ENCODE measurements at regions not wholly inside any gene's neighbourhood (a gene's known extent, or its start where the extent isn't known, plus 50 kb on each side); places are given as distances from the start of the nearest gene placed in this dataset.

DNA sequence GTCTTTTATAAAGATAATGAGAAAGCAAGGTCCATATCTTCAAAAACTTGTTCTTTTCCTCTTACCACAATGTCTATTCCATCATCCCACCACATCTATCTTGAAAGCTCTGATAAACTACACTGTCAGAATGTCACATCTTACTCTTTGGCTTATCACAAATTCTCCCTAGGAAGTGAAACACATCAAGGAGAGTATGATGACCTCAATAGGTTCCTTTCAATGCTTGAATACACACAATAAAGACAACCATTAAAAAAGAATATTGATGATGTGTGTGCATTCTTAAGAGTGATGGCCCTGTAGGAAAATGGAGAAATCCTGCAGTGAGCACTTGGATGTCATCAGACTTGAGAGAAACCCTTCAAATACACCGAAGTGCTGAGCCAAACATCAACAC is 918.1 kb upstream of the SORCS1 start:
- H3K4me3 ChIP-seq, result no peak overlapping the region
- H3K27ac ChIP-seq, result no peak overlapping the region
- no peaks in the 10 kb centered on the region for H3K9me3 ChIP-seq (ENCODE audit: low read depth)
- no peak for DNase-seq (ENCODE audit: low read depth in 1 of 2, low spot score in 1 of 2)
- no peaks in the 10 kb centered on the region for H3K36me3 ChIP-seq
- TF ChIP-seq CTCF (IDR thresholded peaks at IDR 0.05; ENCODE audit: low read depth, low read length), result no peak
- H3K4me1 ChIP-seq (ENCODE audit: low read depth), result no peaks in the 10 kb centered on the region
- no peaks in the 10 kb centered on the region for H3K27me3 ChIP-seq

- Histone ChIP-seq H3K27ac (no peak overlapping the region), H3K27me3 (no peaks in the 10 kb centered on the region), H3K36me3 (no peaks in the 10 kb centered on the region), H3K9me3 (ENCODE audit: low read depth) (no peaks in the 10 kb centered on the region), H3K4me3 (no peak overlapping the region), H3K4me1 (ENCODE audit: low read depth) (no peaks in the 10 kb centered on the region)
- no peak for TF ChIP-seq CTCF (IDR thresholded peaks at IDR 0.05; ENCODE audit: low read depth, low read length)
- no peak for DNase-seq (ENCODE audit: low read depth in 1 of 2, low spot score in 1 of 2)
Observed at GRCh38 chr10:108078263-108078662, 913.8 kb upstream of the SORCS1 start.

- TF ChIP-seq CTCF (IDR thresholded peaks at IDR 0.05; ENCODE audit: low read depth, low read length), result no peak
- H3K27ac ChIP-seq, result no peak overlapping the region
- H3K4me3 ChIP-seq, result no peak overlapping the region
- H3K36me3 ChIP-seq, result no peaks in the 10 kb centered on the region
- H3K27me3 ChIP-seq, result no peaks in the 10 kb centered on the region
- no peaks in the 10 kb centered on the region for H3K9me3 ChIP-seq (ENCODE audit: low read depth)
- no peaks in the 10 kb centered on the region for H3K4me1 ChIP-seq (ENCODE audit: low read depth)
- no peak for DNase-seq (ENCODE audit: low read depth in 1 of 2, low spot score in 1 of 2)
Observed at GRCh38 chr10:108072466-108072865, 908.0 kb upstream of the SORCS1 start.

DNA sequence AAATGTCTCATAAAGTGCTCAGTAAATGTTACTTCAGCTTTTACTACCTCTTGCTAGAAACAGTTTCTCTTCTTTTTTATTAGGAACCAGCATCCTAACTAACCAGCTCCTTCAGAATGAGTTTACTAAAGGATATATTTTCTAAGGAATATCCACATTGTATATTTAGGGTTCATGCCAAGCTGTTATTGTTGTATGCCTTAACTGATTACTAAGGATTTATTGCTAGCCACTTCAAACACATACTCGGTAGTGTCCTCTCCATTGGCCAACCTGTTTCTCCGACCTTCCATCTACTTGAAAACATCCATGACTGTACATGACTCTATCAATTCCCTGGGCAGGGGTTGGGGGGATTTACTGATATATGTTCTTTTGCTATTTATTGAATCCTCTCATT is 906.3 kb upstream of the SORCS1 start:
- Histone ChIP-seq H3K27ac (no peak overlapping the region), H3K36me3 (no peaks in the 10 kb centered on the region), H3K4me1 (ENCODE audit: low read depth) (no peaks in the 10 kb centered on the region), H3K4me3 (no peak overlapping the region), H3K9me3 (ENCODE audit: low read depth) (no peaks in the 10 kb centered on the region), H3K27me3 (no peaks in the 10 kb centered on the region)
- DNase-seq (ENCODE audit: low read depth in 1 of 2, low spot score in 1 of 2), result no peak
- TF ChIP-seq CTCF (IDR thresholded peaks at IDR 0.05; ENCODE audit: low read depth, low read length), result no peak

DNA sequence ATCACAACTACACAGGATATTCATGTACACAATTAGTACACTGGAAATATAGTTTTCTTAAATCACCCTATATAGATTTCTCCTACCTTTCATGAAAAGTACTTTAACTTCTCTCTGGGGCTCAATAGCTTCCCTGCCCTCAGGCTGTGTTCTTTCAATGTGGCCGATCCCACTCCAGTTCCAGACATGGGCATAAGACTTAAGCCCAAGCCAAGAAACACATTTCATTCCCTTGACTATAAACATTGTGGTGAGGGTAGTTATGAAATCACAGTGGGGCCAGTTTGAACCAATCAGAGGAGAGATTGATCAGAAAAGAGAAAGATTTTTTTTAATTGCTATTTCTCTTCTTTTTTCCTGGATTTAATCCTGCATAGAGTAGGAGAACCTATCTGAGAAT is 904.6 kb upstream of the SORCS1 start:
- no peaks in the 10 kb centered on the region for H3K27me3 ChIP-seq
- no peaks in the 10 kb centered on the region for H3K36me3 ChIP-seq
- no peaks in the 10 kb centered on the region for H3K4me1 ChIP-seq (ENCODE audit: low read depth)
- TF ChIP-seq CTCF (IDR thresholded peaks at IDR 0.05; ENCODE audit: low read depth, low read length), result no peak
- DNase-seq (ENCODE audit: low read depth in 1 of 2, low spot score in 1 of 2), result no peak
- H3K4me3 ChIP-seq, result no peak overlapping the region
- no peak overlapping the region for H3K27ac ChIP-seq
- no peaks in the 10 kb centered on the region for H3K9me3 ChIP-seq (ENCODE audit: low read depth)

DNA sequence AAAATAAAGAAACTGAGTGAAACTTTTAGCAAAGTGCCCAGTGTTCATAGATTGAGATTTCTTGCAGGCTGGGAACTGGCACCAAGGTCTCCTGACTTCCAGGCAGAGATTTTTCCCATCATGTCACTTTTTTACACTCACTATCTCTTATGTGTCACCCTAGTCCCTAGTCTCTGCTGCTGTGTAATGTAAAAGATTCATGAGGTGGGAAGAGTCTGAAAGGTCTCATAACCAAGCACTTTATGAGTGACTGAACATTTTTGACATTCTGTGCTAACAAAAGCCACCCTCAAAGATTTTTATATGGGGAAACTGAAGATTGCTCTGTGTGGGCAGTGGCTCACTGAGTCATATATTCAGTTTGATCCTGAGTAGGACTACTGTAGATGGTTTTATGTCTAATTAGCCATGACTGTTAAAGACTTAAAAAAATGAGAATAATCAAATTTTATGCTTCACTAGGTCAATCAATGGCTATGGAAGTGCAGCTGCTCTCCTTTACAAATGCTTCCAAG is 900.3 kb upstream of the SORCS1 start:
- no peaks in the 10 kb centered on the region for H3K4me1 ChIP-seq (ENCODE audit: low read depth)
- DNase-seq (ENCODE audit: low read depth in 1 of 2, low spot score in 1 of 2), result no peak
- TF ChIP-seq CTCF (IDR thresholded peaks at IDR 0.05; ENCODE audit: low read depth, low read length), result no peak
- no peaks in the 10 kb centered on the region for H3K36me3 ChIP-seq
- no peaks in the 10 kb centered on the region for H3K9me3 ChIP-seq (ENCODE audit: low read depth)
- H3K27me3 ChIP-seq, result no peaks in the 10 kb centered on the region
- H3K27ac ChIP-seq, result no peak overlapping the region
- H3K4me3 ChIP-seq, result no peak overlapping the region
